A549 (cell line): ENCODE measurements at regions not wholly inside any gene's neighbourhood (a gene's known extent, or its start where the extent isn't known, plus 50 kb on each side); places are given as distances from the start of the nearest gene placed in this dataset.

Source experiments
- EHMT2 ChIP-seq: fragments of 200-600 bp; sonication (generic); IDR thresholded peaks from 2 replicates; pipeline ENCODE4 v1.6.1; 2016; ENCODE audit warnings: antibody characterized with exemption, low read depth, mild to moderate bottlenecking, moderate library complexity
- FOXS1 ChIP-seq: fragments of 250-450 bp; sonication (Bioruptor Pico); IDR thresholded peaks from 2 replicates; pipeline ENCODE4 v1.5.0; 2020; ENCODE audit warnings: mild to moderate bottlenecking, moderate library complexity
- HEYL ChIP-seq: fragments of 250-450 bp; sonication (Bioruptor Pico); IDR thresholded peaks from 2 replicates; pipeline ENCODE4 v1.8.0; 2021; ENCODE audit warnings: mild to moderate bottlenecking, moderate library complexity
- HOXB5 ChIP-seq: fragments of 250-450 bp; sonication (Bioruptor Pico); IDR thresholded peaks from 2 replicates; pipeline ENCODE4 v1.5.0; 2020; ENCODE audit warnings: mild to moderate bottlenecking, moderate library complexity
- MYC ChIP-seq: IDR thresholded peaks from 2 replicates; pipeline ENCODE4 v1.6.1; 2012; ENCODE audit warnings: mild to moderate bottlenecking, inconsistent platforms, low read length, improper control_type of control experiment, borderline replicate concordance
- NPAS2 ChIP-seq: fragments of 250-450 bp; sonication (Bioruptor Pico); IDR thresholded peaks from 2 replicates; pipeline ENCODE4 v1.8.0; 2022; ENCODE audit warnings: mild to moderate bottlenecking, moderate library complexity, borderline replicate concordance
- POLR2A ChIP-seq: IDR thresholded peaks from 2 replicates; pipeline ENCODE4 v1.6.1; 2012; ENCODE audit warnings: mild to moderate bottlenecking, low read length
- RAD21 ChIP-seq, 2 experiments: fragments of >200 bp in 1 of 2; sonication (Bioruptor Twin) in 1 of 2; formaldehyde crosslinking in 1 of 2; IDR thresholded peaks in 1 of 2; conservative IDR thresholded peaks in 1 of 2; 2 replicates in 1 of 2; 3 replicates in 1 of 2; pipeline ENCODE4 v1.6.1; 2012 to 2018; ENCODE audit warnings: inconsistent platforms in 1 of 2
- TFCP2L1 ChIP-seq: fragments of 250-450 bp; sonication (Bioruptor Pico); IDR thresholded peaks from 2 replicates; pipeline ENCODE4 v1.5.0; 2021; ENCODE audit warnings: mild to moderate bottlenecking
- ZSCAN20 ChIP-seq: fragments of 250-450 bp; sonication (Bioruptor Pico); IDR thresholded peaks from 2 replicates; pipeline ENCODE4 v1.8.0; 2022; ENCODE audit warnings: mild to moderate bottlenecking, moderate library complexity
- TF ChIP-seq, protein P1 (sequence below): fragments of >200 bp; sonication (Bioruptor Twin); formaldehyde crosslinking; IDR thresholded peaks from 3 replicates; pipeline ENCODE4 v1.5.1; 2016
- TF ChIP-seq, protein P2 (sequence below): fragments of >200 bp; sonication (Bioruptor Twin); formaldehyde crosslinking; IDR thresholded peaks from 3 replicates; pipeline ENCODE4 v1.6.1; 2016
- TF ChIP-seq, protein P3 (sequence below): fragments of 450-650 bp; IDR thresholded peaks from 2 replicates; pipeline ENCODE4 v1.6.1; 2014; ENCODE audit warnings: antibody characterized with exemption
- TF ChIP-seq, protein P4 (sequence below): IDR thresholded peaks from 2 replicates; pipeline ENCODE4 v1.6.1; 2012

DNA sequence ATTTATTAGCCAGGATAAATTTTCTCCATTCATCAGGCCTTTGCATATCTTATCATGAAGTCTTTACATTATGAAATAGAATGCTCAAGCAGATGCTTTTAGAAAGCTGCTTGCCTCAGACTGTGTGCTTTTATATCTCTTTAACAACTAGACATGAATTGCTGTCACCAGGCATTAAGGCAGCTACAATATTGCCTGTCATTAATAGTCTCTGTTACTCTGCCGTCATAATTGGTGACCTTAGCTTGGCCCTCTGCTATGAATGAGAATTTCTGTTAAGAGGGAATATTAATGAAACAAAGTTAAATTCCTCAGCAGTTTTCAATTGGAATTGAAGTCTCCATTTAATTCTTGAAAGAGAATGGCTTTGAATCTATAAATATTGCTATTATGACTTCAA is 266.8 kb upstream of the MIS18BP1 start:
- TF ChIP-seq, protein P1, sequence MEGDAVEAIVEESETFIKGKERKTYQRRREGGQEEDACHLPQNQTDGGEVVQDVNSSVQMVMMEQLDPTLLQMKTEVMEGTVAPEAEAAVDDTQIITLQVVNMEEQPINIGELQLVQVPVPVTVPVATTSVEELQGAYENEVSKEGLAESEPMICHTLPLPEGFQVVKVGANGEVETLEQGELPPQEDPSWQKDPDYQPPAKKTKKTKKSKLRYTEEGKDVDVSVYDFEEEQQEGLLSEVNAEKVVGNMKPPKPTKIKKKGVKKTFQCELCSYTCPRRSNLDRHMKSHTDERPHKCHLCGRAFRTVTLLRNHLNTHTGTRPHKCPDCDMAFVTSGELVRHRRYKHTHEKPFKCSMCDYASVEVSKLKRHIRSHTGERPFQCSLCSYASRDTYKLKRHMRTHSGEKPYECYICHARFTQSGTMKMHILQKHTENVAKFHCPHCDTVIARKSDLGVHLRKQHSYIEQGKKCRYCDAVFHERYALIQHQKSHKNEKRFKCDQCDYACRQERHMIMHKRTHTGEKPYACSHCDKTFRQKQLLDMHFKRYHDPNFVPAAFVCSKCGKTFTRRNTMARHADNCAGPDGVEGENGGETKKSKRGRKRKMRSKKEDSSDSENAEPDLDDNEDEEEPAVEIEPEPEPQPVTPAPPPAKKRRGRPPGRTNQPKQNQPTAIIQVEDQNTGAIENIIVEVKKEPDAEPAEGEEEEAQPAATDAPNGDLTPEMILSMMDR, result no peak
- no peak for TF ChIP-seq HOXB5 (CRISPR knock-in tag)
- no peak for TF ChIP-seq TFCP2L1
- TF ChIP-seq POLR2A, result no peak
- no peak for TF ChIP-seq RAD21 (conservative IDR thresholded peaks at IDR 0.05 in 1 of 2, IDR thresholded peaks at IDR 0.05 in 1 of 2)
- no peak for TF ChIP-seq MYC
- TF ChIP-seq, protein P2, sequence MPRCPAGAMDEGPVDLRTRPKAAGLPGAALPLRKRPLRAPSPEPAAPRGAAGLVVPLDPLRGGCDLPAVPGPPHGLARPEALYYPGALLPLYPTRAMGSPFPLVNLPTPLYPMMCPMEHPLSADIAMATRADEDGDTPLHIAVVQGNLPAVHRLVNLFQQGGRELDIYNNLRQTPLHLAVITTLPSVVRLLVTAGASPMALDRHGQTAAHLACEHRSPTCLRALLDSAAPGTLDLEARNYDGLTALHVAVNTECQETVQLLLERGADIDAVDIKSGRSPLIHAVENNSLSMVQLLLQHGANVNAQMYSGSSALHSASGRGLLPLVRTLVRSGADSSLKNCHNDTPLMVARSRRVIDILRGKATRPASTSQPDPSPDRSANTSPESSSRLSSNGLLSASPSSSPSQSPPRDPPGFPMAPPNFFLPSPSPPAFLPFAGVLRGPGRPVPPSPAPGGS, result no peak
- no peak for TF ChIP-seq NPAS2 (CRISPR knock-in tag)
- TF ChIP-seq ZSCAN20, result no peak
- TF ChIP-seq HEYL (CRISPR knock-in tag), result no peak
- TF ChIP-seq, protein P3, sequence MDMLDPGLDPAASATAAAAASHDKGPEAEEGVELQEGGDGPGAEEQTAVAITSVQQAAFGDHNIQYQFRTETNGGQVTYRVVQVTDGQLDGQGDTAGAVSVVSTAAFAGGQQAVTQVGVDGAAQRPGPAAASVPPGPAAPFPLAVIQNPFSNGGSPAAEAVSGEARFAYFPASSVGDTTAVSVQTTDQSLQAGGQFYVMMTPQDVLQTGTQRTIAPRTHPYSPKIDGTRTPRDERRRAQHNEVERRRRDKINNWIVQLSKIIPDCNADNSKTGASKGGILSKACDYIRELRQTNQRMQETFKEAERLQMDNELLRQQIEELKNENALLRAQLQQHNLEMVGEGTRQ, result no peak
- TF ChIP-seq EHMT2, result no peak
- no peak for TF ChIP-seq FOXS1 (CRISPR knock-in tag)
- TF ChIP-seq, protein P4, sequence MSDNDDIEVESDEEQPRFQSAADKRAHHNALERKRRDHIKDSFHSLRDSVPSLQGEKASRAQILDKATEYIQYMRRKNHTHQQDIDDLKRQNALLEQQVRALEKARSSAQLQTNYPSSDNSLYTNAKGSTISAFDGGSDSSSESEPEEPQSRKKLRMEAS, result no peak
